ENCODE measurements at regions not wholly inside any gene's neighbourhood (a gene's known extent, or its start where the extent isn't known, plus 50 kb on each side); places are given as distances from the start of the nearest gene placed in this dataset.

GRCh38 chr10:55233090-55233489, 432.1 kb upstream of the PCDH15 start:
- ChIA-PET POLR2A (no interaction called here), CTCF (no interaction called here)
- no peaks in the 10 kb centered on the region for H3K9me3 Mint-ChIP-seq
- ATAC-seq (no peak), DNase-seq (ENCODE audit: low spot score) (no peak)
- H3K4me1 Mint-ChIP-seq: 0 out of 2 replicates have a peak, but pooled peaks cover 5% of the 10 kb centered on the region
- no peak for TF ChIP-seq GABPB1 (CRISPR knock-in tag; IDR thresholded peaks at IDR 0.05)
- TF ChIP-seq, protein P1, sequence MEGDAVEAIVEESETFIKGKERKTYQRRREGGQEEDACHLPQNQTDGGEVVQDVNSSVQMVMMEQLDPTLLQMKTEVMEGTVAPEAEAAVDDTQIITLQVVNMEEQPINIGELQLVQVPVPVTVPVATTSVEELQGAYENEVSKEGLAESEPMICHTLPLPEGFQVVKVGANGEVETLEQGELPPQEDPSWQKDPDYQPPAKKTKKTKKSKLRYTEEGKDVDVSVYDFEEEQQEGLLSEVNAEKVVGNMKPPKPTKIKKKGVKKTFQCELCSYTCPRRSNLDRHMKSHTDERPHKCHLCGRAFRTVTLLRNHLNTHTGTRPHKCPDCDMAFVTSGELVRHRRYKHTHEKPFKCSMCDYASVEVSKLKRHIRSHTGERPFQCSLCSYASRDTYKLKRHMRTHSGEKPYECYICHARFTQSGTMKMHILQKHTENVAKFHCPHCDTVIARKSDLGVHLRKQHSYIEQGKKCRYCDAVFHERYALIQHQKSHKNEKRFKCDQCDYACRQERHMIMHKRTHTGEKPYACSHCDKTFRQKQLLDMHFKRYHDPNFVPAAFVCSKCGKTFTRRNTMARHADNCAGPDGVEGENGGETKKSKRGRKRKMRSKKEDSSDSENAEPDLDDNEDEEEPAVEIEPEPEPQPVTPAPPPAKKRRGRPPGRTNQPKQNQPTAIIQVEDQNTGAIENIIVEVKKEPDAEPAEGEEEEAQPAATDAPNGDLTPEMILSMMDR (IDR thresholded peaks at IDR 0.05): no peak
- TF ChIP-seq, protein P2, sequence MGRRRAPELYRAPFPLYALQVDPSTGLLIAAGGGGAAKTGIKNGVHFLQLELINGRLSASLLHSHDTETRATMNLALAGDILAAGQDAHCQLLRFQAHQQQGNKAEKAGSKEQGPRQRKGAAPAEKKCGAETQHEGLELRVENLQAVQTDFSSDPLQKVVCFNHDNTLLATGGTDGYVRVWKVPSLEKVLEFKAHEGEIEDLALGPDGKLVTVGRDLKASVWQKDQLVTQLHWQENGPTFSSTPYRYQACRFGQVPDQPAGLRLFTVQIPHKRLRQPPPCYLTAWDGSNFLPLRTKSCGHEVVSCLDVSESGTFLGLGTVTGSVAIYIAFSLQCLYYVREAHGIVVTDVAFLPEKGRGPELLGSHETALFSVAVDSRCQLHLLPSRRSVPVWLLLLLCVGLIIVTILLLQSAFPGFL (CRISPR knock-in tag; IDR thresholded peaks at IDR 0.05; ENCODE audit: borderline replicate concordance): no peak
- TF ChIP-seq, protein P3, sequence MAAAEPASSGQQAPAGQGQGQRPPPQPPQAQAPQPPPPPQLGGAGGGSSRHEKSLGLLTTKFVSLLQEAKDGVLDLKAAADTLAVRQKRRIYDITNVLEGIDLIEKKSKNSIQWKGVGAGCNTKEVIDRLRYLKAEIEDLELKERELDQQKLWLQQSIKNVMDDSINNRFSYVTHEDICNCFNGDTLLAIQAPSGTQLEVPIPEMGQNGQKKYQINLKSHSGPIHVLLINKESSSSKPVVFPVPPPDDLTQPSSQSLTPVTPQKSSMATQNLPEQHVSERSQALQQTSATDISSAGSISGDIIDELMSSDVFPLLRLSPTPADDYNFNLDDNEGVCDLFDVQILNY (CRISPR knock-in tag; IDR thresholded peaks at IDR 0.05): no peak
- no peak for TF ChIP-seq JAZF1 (CRISPR knock-in tag; IDR thresholded peaks at IDR 0.05)
- TF ChIP-seq JUN (CRISPR knock-in tag; IDR thresholded peaks at IDR 0.05): no peak
- no peak for TF ChIP-seq AFF4 (CRISPR knock-in tag; IDR thresholded peaks at IDR 0.05; ENCODE audit: borderline replicate concordance)
- TF ChIP-seq, protein P4, sequence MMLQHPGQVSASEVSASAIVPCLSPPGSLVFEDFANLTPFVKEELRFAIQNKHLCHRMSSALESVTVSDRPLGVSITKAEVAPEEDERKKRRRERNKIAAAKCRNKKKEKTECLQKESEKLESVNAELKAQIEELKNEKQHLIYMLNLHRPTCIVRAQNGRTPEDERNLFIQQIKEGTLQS (CRISPR knock-in tag; conservative IDR thresholded peaks at IDR 0.05): no peak
- TF ChIP-seq PRDM15 (CRISPR knock-in tag; IDR thresholded peaks at IDR 0.05): no peak
- no peak for TF ChIP-seq ZNF416 (CRISPR knock-in tag; IDR thresholded peaks at IDR 0.05)
- no peak for TF ChIP-seq ZNF423 (CRISPR knock-in tag; IDR thresholded peaks at IDR 0.05)
- no peaks in the 10 kb centered on the region for H3K27me3 Mint-ChIP-seq (ENCODE audit: low read depth)
- H3K4me3 Mint-ChIP-seq: no peak overlapping the region
- no peak overlapping the region for H3K27ac Mint-ChIP-seq
- H3K36me3 Mint-ChIP-seq: no peaks in the 10 kb centered on the region

DNA sequence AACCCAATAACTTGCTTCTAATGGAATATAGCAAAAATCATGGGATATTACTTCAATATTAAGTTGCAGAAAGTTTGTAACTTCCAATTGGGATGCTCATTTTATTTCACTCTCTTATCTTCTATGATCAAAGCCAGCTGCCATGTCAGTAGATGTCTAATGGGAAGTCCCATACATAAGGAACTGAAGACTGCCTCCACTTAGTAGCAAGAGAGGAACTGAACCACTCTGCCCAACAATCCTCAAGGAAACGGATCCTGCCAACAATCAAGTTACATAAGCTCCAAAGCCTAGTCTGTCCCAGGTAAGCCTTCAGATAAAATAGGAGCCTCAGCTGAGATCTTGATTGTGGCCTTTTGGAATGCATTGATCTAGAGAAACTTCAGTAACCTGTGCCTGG, 431.5 kb upstream of the PCDH15 start:
- Mint-ChIP-seq H3K27ac (no peak overlapping the region), H3K4me3 (no peak overlapping the region), H3K27me3 (ENCODE audit: low read depth) (no peaks in the 10 kb centered on the region), H3K4me1 (0 out of 2 replicates have a peak, but pooled peaks cover 5% of the 10 kb centered on the region), H3K9me3 (no peaks in the 10 kb centered on the region), H3K36me3 (no peaks in the 10 kb centered on the region)
- POLR2A ChIA-PET: no interaction called here
- DNase-seq (ENCODE audit: low spot score) (no peak), ATAC-seq (no peak)
- CTCF ChIA-PET: no interaction called here
- TF ChIP-seq, protein P3 (CRISPR knock-in tag; IDR thresholded peaks at IDR 0.05): no peak
- TF ChIP-seq, protein P5, sequence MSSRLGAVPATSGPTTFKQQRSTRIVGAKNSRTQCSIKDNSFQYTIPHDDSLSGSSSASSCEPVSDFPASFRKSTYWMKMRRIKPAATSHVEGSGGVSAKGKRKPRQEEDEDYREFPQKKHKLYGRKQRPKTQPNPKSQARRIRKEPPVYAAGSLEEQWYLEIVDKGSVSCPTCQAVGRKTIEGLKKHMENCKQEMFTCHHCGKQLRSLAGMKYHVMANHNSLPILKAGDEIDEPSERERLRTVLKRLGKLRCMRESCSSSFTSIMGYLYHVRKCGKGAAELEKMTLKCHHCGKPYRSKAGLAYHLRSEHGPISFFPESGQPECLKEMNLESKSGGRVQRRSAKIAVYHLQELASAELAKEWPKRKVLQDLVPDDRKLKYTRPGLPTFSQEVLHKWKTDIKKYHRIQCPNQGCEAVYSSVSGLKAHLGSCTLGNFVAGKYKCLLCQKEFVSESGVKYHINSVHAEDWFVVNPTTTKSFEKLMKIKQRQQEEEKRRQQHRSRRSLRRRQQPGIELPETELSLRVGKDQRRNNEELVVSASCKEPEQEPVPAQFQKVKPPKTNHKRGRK (CRISPR knock-in tag; IDR thresholded peaks at IDR 0.05; ENCODE audit: borderline replicate concordance): no peak
- TF ChIP-seq, protein P6, sequence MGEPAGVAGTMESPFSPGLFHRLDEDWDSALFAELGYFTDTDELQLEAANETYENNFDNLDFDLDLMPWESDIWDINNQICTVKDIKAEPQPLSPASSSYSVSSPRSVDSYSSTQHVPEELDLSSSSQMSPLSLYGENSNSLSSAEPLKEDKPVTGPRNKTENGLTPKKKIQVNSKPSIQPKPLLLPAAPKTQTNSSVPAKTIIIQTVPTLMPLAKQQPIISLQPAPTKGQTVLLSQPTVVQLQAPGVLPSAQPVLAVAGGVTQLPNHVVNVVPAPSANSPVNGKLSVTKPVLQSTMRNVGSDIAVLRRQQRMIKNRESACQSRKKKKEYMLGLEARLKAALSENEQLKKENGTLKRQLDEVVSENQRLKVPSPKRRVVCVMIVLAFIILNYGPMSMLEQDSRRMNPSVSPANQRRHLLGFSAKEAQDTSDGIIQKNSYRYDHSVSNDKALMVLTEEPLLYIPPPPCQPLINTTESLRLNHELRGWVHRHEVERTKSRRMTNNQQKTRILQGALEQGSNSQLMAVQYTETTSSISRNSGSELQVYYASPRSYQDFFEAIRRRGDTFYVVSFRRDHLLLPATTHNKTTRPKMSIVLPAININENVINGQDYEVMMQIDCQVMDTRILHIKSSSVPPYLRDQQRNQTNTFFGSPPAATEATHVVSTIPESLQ (CRISPR knock-in tag; IDR thresholded peaks at IDR 0.05): no peak
- TF ChIP-seq ZSCAN18 (CRISPR knock-in tag; IDR thresholded peaks at IDR 0.05): no peak
- no peak for TF ChIP-seq FOXK1 (CRISPR knock-in tag; IDR thresholded peaks at IDR 0.05)
- TF ChIP-seq NR2C2 (CRISPR knock-in tag; IDR thresholded peaks at IDR 0.05): no peak
- TF ChIP-seq ZNF423 (CRISPR knock-in tag; IDR thresholded peaks at IDR 0.05): no peak

All from WTC11 (cell line).